GM12878 (cell line): ENCODE measurements at regions not wholly inside any gene's neighbourhood (a gene's known extent, or its start where the extent isn't known, plus 50 kb on each side); places are given as distances from the start of the nearest gene placed in this dataset.

Experiments used
- ATAC-seq: fragments of 200-7000 bp; cut with Tn5 transposase; 3 replicates; pipeline ENCODE4 v1.9.1; 2020; ENCODE audit warnings: mild to moderate bottlenecking, moderate library complexity
- BruUV-seq: library from RNA; stranded (reverse); fragments of 400-500 nt; replicated peaks from 2 replicates; lab custom pipeline; 2021; lab: Mats Ljungman, UMichigan
- CTCF ChIA-PET: fragments of 300-600 bp; sonication (Branson Sonifier 250); formaldehyde crosslinking; extraction: SDS; loops from one replicate; lab custom pipeline; 2021; ENCODE audit warnings: inconsistent platforms; lab: Yijun Ruan, JAX
- POLR2A ChIA-PET: fragments of 350-600 bp; formaldehyde crosslinking; extraction: SDS; loops from one replicate; lab custom pipeline; 2021; ENCODE audit warnings: inconsistent platforms; lab: Charles Lee
- RAD21 ChIA-PET: fragments of 300-600 bp; sonication (Branson Sonifier 250); formaldehyde crosslinking; loops from one replicate; lab custom pipeline; 2023; ENCODE audit warnings: antibody characterized with exemption; ENCODE audit not compliant: unreplicated experiment; lab: Charles Lee
- SMC1A ChIA-PET: fragments of 300-600 bp; sonication (Branson Sonifier 250); formaldehyde crosslinking; loops from one replicate; lab custom pipeline; 2023; ENCODE audit not compliant: unreplicated experiment, uncharacterized antibody; lab: Charles Lee
- DNase-seq: peaks from one replicate; pipeline ENCODE4 v3.0.0-alpha.2; 2011; ENCODE audit warnings: low read depth, low spot score
- FAIRE-seq: peaks from 3 replicates; lab custom pipeline; 2011; peaks lifted over from hg19 to GRCh38; lab: Jason Lieb, UNC
- H2AFZ ChIP-seq: 2 replicates; pipeline ENCODE4 v1.6.0; 2011; ENCODE audit warnings: low read depth, low read length, control low read depth; ENCODE audit not compliant: control insufficient read depth
- H3K27ac ChIP-seq: 2 replicates; pipeline ENCODE4 v1.5.1; 2011; ENCODE audit warnings: control low read depth; ENCODE audit not compliant: control insufficient read depth, insufficient read depth
- H3K27me3 ChIP-seq, 2 experiments: replicated peaks in 1 of 2; 2 replicates each; pipeline versions ENCODE4 v1.6.0 to v1.6.1; 2011; ENCODE audit warnings: low read length in 1 of 2; ENCODE audit not compliant: control insufficient read depth in 2 of 2, insufficient read depth in 2 of 2
- H3K36me3 ChIP-seq, 2 experiments: 2 replicates each; pipeline ENCODE4 v1.5.1; 2011; ENCODE audit warnings: low read length in 1 of 2; ENCODE audit not compliant: control insufficient read depth in 2 of 2, insufficient read depth in 2 of 2
- H3K4me1 ChIP-seq: 2 replicates; pipeline ENCODE4 v1.6.1; 2011; ENCODE audit warnings: mild to moderate bottlenecking, low read length, moderate library complexity, mixed read lengths; ENCODE audit not compliant: control insufficient read depth, insufficient read depth
- H3K4me2 ChIP-seq: 2 replicates; pipeline ENCODE4 v1.6.0; 2011; ENCODE audit warnings: control low read depth; ENCODE audit not compliant: control insufficient read depth, insufficient read depth
- H3K4me3 ChIP-seq: fragments of 200-600 bp; sonication (generic); 2 replicates; pipeline ENCODE4 v1.5.1; 2016
- H3K79me2 ChIP-seq: 2 replicates; pipeline ENCODE4 v1.6.0; 2011; ENCODE audit warnings: low read length; ENCODE audit not compliant: control insufficient read depth, insufficient read depth
- H3K9ac ChIP-seq: 2 replicates; pipeline ENCODE4 v1.8.0; 2011; ENCODE audit warnings: low read length, control low read depth, mixed read lengths; ENCODE audit not compliant: control insufficient read depth, insufficient read depth
- H3K9me3 ChIP-seq: replicated peaks from 3 replicates; pipeline ENCODE4 v1.5.1; 2011; ENCODE audit warnings: mild to moderate bottlenecking, low read length; ENCODE audit not compliant: control insufficient read depth, insufficient read depth
- H4K20me1 ChIP-seq: 2 replicates; pipeline ENCODE4 v1.6.0; 2011; ENCODE audit not compliant: control insufficient read depth, insufficient read depth
- EP300 ChIP-seq, 2 experiments: fragments of 150-350 bp in 1 of 2; IDR thresholded peaks; 2 replicates each; pipeline ENCODE4 v1.6.1; 2011 to 2012; ENCODE audit warnings: low read depth in 2 of 2, low read length in 2 of 2, borderline replicate concordance in 1 of 2, improper control_type of control experiment in 1 of 2, inconsistent platforms in 1 of 2; ENCODE audit not compliant: control insufficient read depth in 1 of 2
- SMAD1 ChIP-seq: fragments of 450-650 bp; IDR thresholded peaks from 2 replicates; pipeline ENCODE4 v1.6.1; 2018; ENCODE audit warnings: mild to moderate bottlenecking, low read depth; ENCODE audit not compliant: partially characterized antibody
- ZNF384 ChIP-seq: IDR thresholded peaks from 2 replicates; pipeline ENCODE4 v1.6.1; 2012; ENCODE audit warnings: low read depth, mild to moderate bottlenecking, low read length, improper control_type of control experiment, borderline replicate concordance
- whole genome bisulfite sequencing: methylation state at CpG from one replicate; pipeline ENCODE4 v1.1.6; 2016; ENCODE audit warnings: low lambda C conversion rate; ENCODE audit not compliant: insufficient replicate concordance, insufficient coverage; ENCODE audit errors: missing lambda C conversion rate; 5-methylcytosine and 5-hydroxymethylcytosine counted together
- in situ Hi-C: fragments of 300-500 bp; cut with MboI; formaldehyde crosslinking; loops from 9 replicates; pipeline ENCODE4 v1.14.3; 2018; ENCODE audit warnings: mixed read lengths
- intact Hi-C: fragments of 100-400 bp; cut with micrococcal nuclease; formaldehyde crosslinking; loops from one replicate; pipeline ENCODE4 v1.14.2; 2022; ENCODE audit not compliant: unreplicated experiment
- TF ChIP-seq, protein P1 (sequence below): fragments of 450-650 bp; IDR thresholded peaks from 2 replicates; pipeline ENCODE4 v1.6.1; 2017; ENCODE audit warnings: mild to moderate bottlenecking, moderate library complexity

DNA sequence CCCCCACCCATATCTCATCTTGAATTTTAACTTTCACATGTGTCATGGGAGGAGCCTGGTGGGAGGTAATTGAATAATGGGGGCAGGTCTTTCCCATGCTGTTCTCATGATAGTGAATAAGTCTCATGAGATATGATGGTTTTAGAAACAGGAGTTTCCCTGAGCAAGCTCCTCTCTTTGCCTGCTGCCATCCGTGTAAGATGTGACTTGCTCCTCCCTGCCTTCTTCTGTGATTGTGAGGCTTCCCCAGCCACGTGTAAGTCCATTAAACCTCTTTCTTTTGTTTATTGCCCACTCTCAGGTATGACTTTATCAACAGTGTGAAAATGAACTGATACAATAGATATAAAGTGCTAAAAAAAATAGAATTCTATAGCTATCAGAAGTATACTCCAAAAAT is 168.8 kb downstream of the CXCL12 start:
- no peak overlapping the region for H3K27ac ChIP-seq
- WGBS: 0% methylated on average over 2 of the region's 2 CpGs
- no TSS peak for BruUV-seq
- no peak overlapping the region for H3K4me2 ChIP-seq
- H3K4me3 ChIP-seq: no peak overlapping the region
- no peaks in the 10 kb centered on the region for H3K36me3 ChIP-seq
- H3K9ac ChIP-seq: no peak overlapping the region
- ATAC-seq (no peak), FAIRE-seq (no peak), DNase-seq (no peak)
- ChIA-PET SMC1A (no interaction called here), CTCF (no interaction called here), POLR2A (no interaction called here), RAD21 (no interaction called here)
- no peaks in the 10 kb centered on the region for H4K20me1 ChIP-seq
- H3K79me2 ChIP-seq: no peaks in the 10 kb centered on the region
- no peak overlapping the region for H2AFZ ChIP-seq
- H3K4me1 ChIP-seq: no peaks in the 10 kb centered on the region
- peaks cover 3% of the 10 kb centered on the region; the same call in 1 of the 3 replicates for H3K9me3 ChIP-seq
- intact Hi-C loops: no loop called here
- in situ Hi-C loops: no loop called here
- H3K27me3 ChIP-seq: no peaks in the 10 kb centered on the region
- TF ChIP-seq, protein P1, sequence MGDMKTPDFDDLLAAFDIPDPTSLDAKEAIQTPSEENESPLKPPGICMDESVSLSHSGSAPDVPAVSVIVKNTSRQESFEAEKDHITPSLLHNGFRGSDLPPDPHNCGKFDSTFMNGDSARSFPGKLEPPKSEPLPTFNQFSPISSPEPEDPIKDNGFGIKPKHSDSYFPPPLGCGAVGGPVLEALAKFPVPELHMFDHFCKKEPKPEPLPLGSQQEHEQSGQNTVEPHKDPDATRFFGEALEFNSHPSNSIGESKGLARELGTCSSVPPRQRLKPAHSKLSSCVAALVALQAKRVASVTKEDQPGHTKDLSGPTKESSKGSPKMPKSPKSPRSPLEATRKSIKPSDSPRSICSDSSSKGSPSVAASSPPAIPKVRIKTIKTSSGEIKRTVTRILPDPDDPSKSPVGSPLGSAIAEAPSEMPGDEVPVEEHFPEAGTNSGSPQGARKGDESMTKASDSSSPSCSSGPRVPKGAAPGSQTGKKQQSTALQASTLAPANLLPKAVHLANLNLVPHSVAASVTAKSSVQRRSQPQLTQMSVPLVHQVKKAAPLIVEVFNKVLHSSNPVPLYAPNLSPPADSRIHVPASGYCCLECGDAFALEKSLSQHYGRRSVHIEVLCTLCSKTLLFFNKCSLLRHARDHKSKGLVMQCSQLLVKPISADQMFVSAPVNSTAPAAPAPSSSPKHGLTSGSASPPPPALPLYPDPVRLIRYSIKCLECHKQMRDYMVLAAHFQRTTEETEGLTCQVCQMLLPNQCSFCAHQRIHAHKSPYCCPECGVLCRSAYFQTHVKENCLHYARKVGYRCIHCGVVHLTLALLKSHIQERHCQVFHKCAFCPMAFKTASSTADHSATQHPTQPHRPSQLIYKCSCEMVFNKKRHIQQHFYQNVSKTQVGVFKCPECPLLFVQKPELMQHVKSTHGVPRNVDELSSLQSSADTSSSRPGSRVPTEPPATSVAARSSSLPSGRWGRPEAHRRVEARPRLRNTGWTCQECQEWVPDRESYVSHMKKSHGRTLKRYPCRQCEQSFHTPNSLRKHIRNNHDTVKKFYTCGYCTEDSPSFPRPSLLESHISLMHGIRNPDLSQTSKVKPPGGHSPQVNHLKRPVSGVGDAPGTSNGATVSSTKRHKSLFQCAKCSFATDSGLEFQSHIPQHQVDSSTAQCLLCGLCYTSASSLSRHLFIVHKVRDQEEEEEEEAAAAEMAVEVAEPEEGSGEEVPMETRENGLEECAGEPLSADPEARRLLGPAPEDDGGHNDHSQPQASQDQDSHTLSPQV: no peak
- TF ChIP-seq EP300 (IDR thresholded peaks at IDR 0.05; ENCODE audit: borderline replicate concordance in 1 of 2, control insufficient read depth in 1 of 2, low read depth in 2 of 2, low read length in 2 of 2): no peak
- TF ChIP-seq SMAD1: no peak
- TF ChIP-seq ZNF384: no peak
